HG02973 (cell line): ENCODE measurements at regions not wholly inside any gene's neighbourhood (a gene's known extent, or its start where the extent isn't known, plus 50 kb on each side); places are given as distances from the start of the nearest gene placed in this dataset.

Experiments
- ATAC-seq: cut with Tn5 transposase; IDR thresholded peaks from one replicate; pipeline ENCODE4 v1.9.1; 2021; ENCODE audit warnings: moderate library complexity; ENCODE audit not compliant: unreplicated experiment

DNA sequence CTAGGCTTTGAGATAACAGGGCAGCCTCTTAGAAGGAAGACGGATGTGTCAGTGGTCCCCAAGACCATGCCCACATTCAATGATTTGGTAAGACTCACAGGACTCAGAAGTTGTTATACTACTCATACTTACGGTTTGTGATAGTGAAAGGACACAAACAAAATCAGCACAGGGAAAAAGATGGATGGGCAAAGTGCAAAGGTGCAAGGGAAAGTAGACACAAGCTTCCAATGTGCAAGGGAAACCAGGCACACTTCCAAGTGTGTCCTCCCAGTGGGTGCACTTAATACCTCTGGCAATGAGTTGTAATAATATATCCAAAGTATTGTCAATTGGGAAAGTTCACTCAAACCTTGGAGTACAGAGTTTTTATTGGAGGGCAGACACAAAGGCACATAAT is 53.8 kb upstream of the VCX start:
- no peak for ATAC-seq

DNA sequence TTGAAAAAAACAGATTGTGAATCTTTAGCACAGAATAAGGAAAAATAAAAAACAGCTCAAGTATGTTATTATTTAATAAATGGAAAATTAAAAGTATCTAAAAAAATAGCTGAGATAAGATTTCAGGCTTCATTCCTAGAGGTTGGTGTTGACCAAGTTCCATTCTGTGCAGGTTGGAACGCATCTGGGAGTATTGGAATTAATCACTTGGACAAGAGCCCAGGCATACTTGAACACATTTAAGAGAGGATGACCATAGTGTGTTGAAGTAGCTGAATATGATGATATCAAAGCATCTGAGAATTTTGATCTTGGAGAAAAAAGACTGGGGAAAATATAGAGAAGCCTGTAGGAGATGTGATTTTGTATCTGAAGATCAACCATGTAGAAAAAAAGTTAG is 54.6 kb upstream of the VCX start:
- no peak for ATAC-seq

DNA sequence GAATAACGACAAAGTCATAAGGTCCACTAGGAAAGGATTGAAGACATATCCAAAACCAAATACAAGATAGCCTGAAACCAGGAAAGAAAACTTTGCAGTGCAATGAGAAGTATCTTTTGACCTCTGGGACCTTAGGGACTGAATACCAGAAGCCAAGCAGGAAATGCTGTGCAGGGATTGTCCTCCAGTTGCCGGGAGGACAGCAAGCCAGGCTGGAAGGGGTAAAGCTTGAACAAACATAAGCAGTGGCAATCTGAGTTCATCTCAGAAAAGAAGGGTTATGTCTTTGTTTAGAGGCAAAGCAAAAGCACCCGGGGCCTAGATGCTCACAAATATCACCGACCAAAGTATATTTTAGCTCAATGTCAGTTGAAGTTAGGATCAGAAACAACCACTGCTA is 55.3 kb upstream of the VCX start:
- ATAC-seq, result no peak

DNA sequence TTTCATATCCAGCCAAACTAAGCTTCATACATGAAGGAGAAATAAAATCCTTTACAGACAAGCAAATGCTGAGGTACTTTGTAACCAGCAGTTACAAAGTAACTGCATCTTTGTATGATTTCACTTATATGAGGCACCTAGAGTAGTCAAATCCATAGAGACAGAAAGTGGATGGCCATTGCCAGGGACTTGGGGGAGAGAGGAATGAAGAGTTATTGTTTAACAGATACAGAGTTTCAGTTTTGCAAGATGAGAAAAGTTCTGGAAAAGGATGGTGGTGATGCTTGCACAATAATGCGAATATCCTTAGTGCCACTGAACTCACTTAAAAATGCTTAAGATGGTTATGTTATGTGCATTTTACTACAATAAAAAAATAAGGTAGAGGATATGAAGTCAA is 58.4 kb upstream of the VCX start:
- ATAC-seq, result no peak

DNA sequence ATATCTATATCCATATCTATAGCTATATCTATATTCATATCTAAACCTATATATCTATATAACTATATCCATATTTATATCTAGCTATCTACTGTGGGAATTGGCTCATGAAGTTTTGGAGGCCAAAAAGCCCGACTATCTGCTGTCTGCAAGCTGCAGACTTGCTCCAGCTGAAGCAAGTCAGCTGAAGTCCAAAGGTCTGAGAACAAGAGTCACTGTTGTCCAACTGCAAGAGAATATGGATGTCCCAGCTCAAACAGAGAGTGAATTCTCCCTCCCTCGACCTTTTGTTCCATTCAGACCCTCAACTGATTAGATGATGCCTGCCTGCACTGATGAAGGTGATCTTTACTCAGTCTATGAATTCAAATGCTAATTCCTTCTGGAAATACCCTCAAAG is 63.3 kb upstream of the VCX start:
- no peak for ATAC-seq

DNA sequence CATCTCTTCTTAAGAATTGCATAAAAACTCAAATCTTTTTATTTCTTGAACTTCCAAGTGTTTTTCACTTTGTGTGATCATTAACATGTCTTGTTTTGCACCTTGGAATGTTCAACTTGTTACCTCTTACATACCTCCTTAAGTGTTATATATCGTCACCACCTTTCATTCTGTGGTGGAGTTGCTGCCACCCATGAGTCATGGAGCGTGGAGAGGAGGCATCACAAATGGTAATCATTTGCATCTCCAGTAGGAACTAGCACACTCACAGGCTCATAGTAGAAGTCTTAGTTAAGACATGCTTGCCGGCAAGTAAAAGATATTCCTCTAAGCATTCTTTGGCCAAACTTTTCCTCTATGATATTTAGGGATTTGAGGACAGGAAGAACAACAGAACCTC is 67.0 kb upstream of the VCX start:
- ATAC-seq, result no peak

DNA sequence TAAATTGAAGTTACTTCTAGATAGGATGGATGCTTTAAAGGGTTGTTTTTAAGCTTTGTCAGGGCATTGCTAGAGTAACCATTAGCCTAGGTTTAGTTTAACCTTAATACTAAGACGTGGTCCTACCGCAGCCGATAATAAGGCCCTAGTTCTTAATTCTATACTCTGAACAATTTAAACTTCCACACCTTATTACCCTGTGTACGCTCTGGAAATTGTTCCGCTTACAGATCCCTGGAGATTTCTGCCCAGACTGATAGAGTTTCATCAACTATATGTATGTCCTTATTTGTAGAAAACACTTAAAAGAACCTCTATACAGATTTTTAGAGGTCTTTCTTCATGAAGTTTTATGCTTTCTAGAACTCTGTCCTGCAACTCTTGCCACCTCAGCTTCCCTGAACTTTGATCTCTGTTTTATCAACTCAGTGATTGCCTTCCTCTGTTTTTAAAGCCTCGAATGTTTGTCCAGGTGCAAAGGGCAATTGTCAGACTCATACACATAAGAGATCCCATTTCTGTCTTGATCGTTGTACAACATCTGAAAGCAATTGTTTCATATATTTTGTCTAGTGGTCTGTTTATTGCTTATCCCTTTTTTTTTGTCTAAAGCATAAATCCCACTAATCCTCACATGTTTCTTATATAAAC is 71.1 kb upstream of the VCX start:
- no peak for ATAC-seq

DNA sequence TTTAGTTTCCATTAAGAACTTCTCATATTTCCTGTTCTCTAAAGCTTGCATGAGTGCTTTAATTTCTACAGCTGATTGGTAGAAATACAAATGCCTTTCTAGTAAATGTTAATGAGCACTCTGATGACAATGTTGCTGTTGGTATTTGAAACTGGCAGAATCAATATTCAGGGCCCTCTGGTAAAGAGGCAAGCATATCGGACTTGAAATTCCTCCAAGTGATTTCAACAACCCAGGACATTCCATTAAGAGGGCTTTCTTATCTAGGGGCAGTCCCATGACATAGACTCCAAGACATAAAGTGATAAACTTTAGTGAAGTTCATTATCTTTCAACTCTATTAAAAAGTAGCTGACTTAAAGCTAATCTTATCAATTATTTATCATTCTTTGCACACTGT is 83.1 kb upstream of the VCX start:
- ATAC-seq, result no peak

DNA sequence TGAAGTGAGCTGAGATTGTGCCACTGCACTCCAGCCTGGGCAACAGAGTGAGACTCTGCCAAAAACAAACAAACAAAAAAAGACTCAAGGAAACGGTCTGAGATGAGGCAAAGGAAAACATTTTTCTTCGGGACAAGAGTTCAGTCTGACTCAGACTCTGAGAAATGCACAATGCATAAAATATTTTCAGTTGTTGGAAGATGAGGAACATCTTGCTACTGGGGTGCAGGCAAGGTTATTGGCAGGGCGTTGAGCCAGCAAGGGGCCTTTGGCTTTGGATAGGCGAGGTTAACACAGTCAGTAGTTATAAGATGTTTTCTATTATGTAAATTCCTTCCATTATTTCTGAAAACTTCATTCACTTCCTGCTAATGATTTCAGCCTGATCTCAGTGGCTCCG is 96.1 kb upstream of the VCX start:
- no peak for ATAC-seq

DNA sequence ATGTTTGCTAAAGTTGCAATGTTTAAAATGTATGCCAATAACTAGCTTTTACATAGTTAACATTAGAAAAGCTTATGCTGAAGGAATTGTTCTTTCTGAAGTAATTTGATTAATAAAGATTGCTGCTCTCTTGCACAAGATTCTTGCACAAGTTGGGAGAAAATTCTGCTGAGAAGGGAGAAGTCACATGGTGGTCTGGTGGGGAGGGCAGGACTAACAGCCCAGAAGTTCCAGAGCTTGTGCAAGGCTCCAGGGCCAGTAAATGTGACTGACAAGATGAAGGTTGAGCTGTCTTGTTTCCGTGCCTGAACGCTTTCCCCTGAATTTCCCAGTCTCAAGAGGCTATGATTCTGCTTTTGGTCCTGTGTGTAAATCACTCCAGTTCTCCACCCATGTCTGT is 112.9 kb upstream of the VCX start:
- ATAC-seq, result no peak

DNA sequence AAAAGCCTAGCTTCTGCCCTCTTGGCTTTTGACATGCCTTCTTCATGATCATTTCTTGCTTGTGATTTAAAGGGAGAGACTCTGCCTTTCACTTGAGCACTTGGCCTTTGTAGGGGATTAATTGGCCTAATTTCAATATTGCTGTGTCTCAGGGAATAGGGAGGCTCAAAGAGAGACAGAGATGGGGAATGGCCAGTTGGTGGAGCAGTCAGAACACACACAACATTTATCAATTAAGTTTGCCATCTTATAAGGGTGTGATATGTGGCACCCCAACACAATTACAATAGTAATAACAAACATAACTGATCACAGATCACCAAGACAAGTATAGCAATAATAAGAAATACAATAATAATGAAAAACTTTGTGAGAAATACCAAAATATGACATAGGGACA is 122.5 kb upstream of the VCX start:
- ATAC-seq, result no peak

DNA sequence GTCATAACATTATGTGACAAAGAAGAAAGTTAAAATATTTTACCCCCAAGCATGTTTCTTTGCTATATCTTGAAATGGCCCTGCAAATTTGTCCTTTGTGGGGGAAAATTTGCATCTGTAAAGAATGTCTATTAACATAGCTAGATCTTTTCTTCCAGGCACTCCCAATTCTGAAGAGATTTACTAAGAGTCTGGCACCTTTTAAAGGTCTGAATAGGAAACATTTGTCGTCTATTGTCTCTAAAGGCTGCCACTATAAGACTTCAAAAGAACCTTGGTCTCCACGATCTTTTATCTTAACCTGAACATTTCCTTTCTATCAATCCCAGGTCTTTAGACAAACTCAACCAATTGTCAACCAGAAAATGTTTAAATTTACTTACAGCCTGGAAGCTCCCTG is 128.6 kb upstream of the VCX start:
- ATAC-seq, result no peak

DNA sequence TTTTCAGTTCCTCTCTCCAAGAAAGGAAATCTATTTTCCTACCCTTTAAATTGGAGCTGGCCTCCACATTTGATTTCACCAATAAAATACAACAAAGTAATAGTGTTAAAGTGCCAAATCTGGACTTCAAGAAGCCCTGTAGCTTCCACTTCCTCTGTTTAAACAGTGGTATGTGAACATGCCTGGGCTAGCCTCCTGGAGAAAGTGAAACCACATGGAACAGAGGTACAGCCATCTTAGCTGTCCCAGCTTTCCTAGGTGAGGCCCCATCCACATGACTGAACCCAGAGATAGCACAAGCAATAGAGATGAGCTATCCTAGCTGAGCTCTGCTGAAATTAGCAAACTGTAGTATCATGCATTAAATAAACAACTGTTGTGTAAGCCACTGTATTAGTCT is 131.8 kb upstream of the VCX start:
- no peak for ATAC-seq

DNA sequence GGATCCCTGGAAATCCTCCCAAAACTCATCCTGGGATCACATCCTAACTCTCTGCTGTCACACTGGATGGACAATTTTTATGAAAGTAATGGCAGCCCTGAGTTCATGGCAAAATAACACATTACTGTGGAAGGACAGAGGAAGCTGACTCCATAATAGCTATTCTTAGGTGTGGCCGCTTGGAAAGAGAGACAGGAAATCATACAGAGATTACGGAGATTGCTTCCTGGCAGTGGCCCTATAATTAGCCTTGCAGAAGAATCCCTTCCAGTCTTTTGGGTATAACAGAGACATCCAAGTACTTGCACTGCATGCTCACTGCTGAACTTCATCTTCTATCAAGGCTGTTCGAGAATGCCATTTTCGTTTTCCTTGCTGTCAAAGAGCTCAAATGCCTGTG is 133.1 kb upstream of the VCX start:
- ATAC-seq, result no peak

DNA sequence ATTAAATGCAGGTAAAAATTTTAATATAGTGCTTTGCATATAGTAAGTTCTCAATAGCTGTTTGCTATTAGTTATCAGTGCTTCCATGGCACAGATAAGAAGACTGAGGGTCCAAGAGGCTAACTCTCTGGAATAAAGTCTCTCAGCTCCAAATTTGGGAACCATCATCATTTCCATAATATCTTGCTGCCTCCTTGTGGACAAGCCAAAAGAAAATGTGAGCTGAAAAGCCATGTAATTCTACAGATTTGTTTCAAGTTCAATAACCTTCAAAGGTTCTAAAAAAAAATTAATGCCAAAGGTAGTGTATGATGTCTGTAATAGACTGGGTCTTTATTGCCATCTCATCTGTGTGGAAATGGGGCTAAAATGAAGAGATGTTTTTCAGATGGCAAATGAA is 136.9 kb upstream of the VCX start:
- no peak for ATAC-seq

DNA sequence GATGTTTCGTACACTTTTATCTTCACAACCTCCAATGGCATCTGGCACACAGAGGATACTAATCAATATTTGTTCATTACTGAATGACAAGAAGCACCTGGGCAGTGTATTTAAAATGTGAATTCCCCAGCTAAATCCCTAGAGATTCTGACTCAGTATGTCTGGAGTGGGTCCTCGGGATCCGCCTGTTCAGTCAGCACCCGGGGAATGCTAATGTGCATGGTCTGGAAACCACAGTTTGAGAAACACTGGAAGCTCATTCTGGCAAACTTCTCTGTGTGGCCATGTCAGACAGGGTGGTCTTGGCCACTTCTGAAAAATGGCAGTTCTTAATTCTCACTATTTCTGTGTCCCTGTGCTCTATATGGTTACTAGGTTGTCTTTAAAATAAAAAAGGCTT is 138.8 kb upstream of the VCX start:
- ATAC-seq, result no peak

DNA sequence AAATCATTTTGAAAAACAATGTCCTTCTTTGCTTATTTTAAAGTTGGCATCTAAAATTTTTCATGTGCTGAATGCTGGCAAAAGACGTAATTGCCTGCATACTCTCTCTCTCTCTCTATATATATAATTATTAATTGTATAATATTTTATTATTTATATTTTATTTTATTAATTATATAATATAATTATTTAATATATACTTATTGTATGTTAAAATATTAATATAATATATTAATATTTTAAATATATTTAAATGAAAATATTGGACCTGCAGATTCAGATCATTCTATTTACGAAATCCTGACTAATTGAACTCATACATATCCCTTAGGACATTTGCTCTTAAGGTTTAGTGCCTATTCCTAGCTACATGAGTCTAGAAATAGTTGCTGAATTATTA is 144.7 kb upstream of the VCX start:
- ATAC-seq, result no peak

DNA sequence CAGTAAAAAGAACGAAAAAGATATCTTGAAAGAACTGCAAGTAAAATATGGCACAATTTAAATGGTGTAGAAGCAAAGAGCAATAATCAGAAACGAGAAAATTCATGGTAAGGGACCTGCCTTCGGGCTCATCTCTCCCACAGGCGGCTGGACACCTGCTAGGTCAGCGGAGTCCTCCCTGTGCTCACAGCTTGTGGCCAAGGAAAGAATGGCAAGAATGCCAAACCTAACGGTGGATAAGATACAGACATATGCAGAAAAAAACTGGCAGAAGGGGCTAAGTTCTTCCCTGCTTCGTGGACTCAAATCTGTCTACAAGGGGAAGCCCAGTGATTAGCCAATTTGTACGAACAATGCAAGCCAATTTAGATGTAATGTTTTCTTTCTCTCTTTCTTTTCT is 152.1 kb upstream of the VCX start:
- no peak for ATAC-seq

DNA sequence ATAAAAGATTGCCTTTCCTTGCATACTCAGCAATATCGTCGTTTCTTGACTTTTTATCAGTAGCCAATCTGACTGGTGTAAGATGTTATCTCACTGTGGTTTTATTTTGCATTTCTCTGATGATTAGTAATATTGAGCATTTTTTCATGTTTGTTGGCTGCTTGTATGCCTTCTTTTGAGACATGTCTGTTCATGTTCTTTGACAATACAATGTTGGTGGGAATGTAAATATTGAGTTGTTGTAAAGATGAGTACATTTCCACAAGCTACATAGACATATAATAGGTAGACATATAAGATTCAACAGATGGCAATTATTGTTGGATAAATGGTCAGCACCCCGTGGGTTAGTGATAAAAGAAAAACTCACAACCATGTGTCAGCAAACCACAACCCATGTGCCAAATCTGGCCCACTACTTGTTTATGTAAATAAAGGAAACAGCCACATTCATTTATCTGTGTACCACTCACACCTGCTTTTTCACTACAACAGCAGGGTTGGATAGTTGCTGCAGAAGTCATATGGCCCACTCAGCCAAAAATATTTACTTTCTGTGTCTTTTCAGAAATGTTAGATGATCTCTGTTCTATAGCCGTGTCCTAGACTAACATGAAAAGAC is 153.1 kb upstream of the VCX start:
- ATAC-seq, result no peak

DNA sequence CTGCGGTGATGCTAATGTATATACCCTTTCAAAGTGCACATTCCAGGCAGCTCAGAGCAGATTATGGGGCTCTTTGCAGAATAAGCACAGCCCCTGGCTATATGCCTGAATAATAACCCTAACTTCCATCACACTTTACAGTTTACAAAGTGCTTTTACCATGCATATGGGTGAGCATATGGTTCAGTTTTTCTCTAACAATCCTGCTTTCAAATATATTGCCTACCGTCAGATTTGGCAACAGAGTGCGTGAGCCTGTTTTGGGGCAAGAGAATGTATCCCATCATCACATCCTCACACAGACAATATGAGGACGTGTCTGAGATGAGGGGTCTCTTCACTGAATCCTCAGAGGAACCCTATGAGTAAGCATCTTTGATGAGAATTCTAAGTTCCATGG is 162.8 kb upstream of the VCX start:
- no peak for ATAC-seq

DNA sequence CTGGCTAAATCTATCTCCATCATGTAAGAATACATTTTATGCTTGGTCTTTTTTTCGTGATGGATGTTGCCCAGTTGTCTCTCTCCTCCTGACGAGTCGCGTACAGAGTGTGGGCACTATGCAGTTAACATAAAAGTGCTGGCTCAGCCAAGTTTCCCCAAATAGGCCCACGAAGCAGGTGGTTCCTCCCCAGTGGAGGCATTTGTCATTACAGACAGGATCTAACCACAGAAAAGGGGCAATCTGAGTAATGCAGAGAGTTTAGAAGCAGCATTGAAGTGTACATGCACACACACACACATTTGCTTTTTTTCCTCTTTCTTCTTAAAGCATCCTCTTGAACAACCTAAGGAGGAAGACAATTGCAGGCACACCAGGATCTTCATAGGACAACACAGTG is 188.7 kb upstream of the VCX start:
- ATAC-seq, result no peak

DNA sequence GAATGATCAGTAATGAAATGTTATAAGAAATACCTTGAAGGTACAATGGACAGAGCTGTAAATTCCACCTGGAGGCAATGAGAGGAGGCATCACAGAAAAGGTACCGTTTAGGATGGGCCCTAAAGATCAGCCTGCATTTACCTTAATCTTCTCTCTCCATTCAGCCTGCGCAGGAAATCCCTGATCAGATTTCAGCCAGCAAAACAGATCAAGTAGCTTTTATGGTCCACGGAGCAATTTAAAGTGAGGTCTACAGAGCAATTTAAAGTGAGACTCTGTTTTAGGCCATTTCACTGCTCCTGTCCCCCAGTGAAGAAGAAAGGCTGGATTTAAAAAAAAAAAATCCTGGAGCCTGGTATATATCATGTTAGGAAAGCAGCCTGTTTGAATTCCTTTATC is 195.1 kb upstream of the VCX start:
- ATAC-seq, result no peak

DNA sequence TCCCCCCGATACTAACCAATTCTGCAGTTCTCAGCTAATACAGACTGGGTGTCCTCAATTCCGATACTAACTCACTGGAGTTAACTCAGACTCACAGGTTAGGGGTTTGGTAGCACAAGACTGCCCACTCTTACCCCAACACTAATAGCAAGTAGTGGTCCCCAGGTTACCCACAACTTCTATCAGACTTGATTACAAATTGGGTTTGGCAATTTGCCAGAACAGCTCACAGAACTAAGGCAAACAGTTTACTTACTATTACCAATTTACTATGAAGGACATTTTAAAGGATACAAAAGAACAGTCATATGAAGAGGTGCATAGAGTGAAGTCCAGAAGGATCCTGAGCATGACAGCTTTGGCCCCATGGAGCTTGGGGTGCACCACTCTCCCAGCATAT is 201.8 kb upstream of the VCX start:
- ATAC-seq, result no peak
